22Rv1 (cell line): ENCODE measurements at regions not wholly inside any gene's neighbourhood (a gene's known extent, or its start where the extent isn't known, plus 50 kb on each side); places are given as distances from the start of the nearest gene placed in this dataset.

Source experiments
- CTCF ChIP-seq: fragments of 450-650 bp; IDR thresholded peaks from 2 replicates; pipeline ENCODE4 v1.5.1; 2017; ENCODE audit warnings: mild to moderate bottlenecking
- ZFX ChIP-seq: fragments of 450-650 bp; IDR thresholded peaks from 2 replicates; pipeline ENCODE4 v1.6.1; 2017; ENCODE audit warnings: antibody characterized with exemption, borderline replicate concordance

GRCh38 chr11:104663190-104664140, 234.8 kb downstream of the CASP12 start:
- TF ChIP-seq CTCF (no peak), ZFX (no peak)
